OCI-LY3 (cell line): ENCODE measurements at regions not wholly inside any gene's neighbourhood (a gene's known extent, or its start where the extent isn't known, plus 50 kb on each side); places are given as distances from the start of the nearest gene placed in this dataset.

Experiments
- CTCF ChIP-seq: fragments of 200-600, 300-600 bp; sonication (generic); IDR thresholded peaks from 2 replicates; pipeline ENCODE4 v1.5.1; 2014; ENCODE audit warnings: antibody characterized with exemption, low read length, low read depth
- EZH2phosphoT487 ChIP-seq: fragments of 200-600 bp; shearing (Covaris generic); IDR thresholded peaks from 2 replicates; pipeline ENCODE4 v1.6.1; 2018; ENCODE audit warnings: antibody characterized with exemption, mixed run types, low read depth

DNA sequence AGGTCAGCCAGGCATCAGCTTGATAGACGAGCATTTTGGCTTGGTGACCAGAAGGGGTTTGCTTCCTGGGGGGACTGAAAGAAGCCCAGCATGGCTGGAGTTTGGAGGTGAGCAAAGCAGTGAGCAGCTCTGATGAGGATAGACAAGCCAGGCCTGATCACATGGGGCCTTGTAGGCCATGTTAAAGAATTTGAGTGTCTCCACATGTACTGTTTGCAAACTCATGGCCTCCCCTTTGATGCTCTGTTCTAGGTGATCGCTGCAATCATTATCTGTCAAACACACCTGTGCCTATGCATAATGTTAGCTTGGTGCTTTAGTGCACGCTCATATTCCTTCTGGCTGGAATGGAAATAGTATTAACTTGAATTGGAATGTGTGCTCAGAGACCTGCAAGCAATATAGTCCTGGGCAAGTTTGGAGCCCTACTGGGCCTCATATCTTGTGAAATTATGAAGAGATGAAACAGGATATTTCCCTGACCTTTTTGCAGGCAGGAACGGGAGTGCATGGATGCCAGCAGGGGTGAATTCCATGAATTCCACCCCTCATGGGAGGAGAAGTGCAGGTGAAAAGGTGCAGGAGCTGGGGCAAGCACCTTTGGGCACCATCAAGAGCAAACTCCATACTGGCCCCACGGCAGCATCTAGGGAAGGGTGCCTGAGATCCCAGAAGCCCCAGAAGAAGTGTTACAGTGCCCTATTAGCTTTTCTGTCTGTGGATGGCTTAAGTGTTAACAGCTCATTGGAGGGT, 480.5 kb downstream of the EPM2A start:
- no peak for TF ChIP-seq CTCF
- no peak for TF ChIP-seq EZH2phosphoT487
